SW480 (cell line): ENCODE measurements at regions not wholly inside any gene's neighbourhood (a gene's known extent, or its start where the extent isn't known, plus 50 kb on each side); places are given as distances from the start of the nearest gene placed in this dataset.
"Not testable (repeated sequence)": the region's sequence is repeated elsewhere in the genome, so short reads cannot be mapped to it uniquely, and the experiment has no call there.

ENCODE experiments used
- DNase-seq: peaks from one replicate; pipeline ENCODE4 v3.0.0-alpha.2; 2016; ENCODE audit warnings: low spot score

- no peak for DNase-seq
Observed at GRCh38 chr4:81595798-81596610, 124.3 kb upstream of the RASGEF1B start.

- DNase-seq: no peak
Observed at GRCh38 chr4:81595287-81595686, 123.6 kb upstream of the RASGEF1B start.

GRCh38 chr4:81594490-81595159, 122.9 kb upstream of the RASGEF1B start:
- no peak for DNase-seq

GRCh38 chr4:81592701-81593100, 121.0 kb upstream of the RASGEF1B start:
- no peak for DNase-seq

GRCh38 chr4:81590596-81590995, 118.9 kb upstream of the RASGEF1B start:
- no peak for DNase-seq

- no peak for DNase-seq
Observed at GRCh38 chr4:81589262-81589661, 117.6 kb upstream of the RASGEF1B start.

GRCh38 chr4:81586706-81587105, 115.0 kb upstream of the RASGEF1B start:
- DNase-seq: no peak

- DNase-seq: not testable (repeated sequence)
Observed at GRCh38 chr4:81580994-81581374, 109.3 kb upstream of the RASGEF1B start.

GRCh38 chr4:81580346-81580993, 108.8 kb upstream of the RASGEF1B start:
- DNase-seq: no peak

- no peak for DNase-seq
Observed at GRCh38 chr4:81577392-81577791, 105.7 kb upstream of the RASGEF1B start.

- no peak for DNase-seq
Observed at GRCh38 chr4:81574991-81575390, 103.3 kb upstream of the RASGEF1B start.

- no peak for DNase-seq
Observed at GRCh38 chr4:81573840-81574239, 102.1 kb upstream of the RASGEF1B start.

- DNase-seq: no peak
Observed at GRCh38 chr4:81572402-81572801, 100.7 kb upstream of the RASGEF1B start.

- no peak for DNase-seq
Observed at GRCh38 chr4:81571105-81571504, 99.4 kb upstream of the RASGEF1B start.

GRCh38 chr4:81566161-81566591, 94.5 kb upstream of the RASGEF1B start:
- no peak for DNase-seq

- DNase-seq: no peak
Observed at GRCh38 chr4:81565142-81565870, 93.6 kb upstream of the RASGEF1B start.

GRCh38 chr4:81564025-81564424, 92.3 kb upstream of the RASGEF1B start:
- DNase-seq: no peak

GRCh38 chr4:81562093-81562492, 90.4 kb upstream of the RASGEF1B start:
- DNase-seq: no peak

- DNase-seq: peak; percentile 21
Observed at GRCh38 chr4:81557306-81557705, 85.6 kb upstream of the RASGEF1B start.

GRCh38 chr4:81555489-81555888, 83.8 kb upstream of the RASGEF1B start:
- peak; percentile 52 for DNase-seq

- no peak for DNase-seq
Observed at GRCh38 chr4:81552086-81552485, 80.4 kb upstream of the RASGEF1B start.

GRCh38 chr4:81550388-81550859, 78.7 kb upstream of the RASGEF1B start:
- no peak for DNase-seq
